GM21619 (cell line): ENCODE measurements at regions not wholly inside any gene's neighbourhood (a gene's known extent, or its start where the extent isn't known, plus 50 kb on each side); places are given as distances from the start of the nearest gene placed in this dataset.

Source experiments
- ATAC-seq: cut with Tn5 transposase; IDR thresholded peaks from one replicate; pipeline ENCODE4 v1.9.1; 2021; ENCODE audit not compliant: unreplicated experiment

DNA sequence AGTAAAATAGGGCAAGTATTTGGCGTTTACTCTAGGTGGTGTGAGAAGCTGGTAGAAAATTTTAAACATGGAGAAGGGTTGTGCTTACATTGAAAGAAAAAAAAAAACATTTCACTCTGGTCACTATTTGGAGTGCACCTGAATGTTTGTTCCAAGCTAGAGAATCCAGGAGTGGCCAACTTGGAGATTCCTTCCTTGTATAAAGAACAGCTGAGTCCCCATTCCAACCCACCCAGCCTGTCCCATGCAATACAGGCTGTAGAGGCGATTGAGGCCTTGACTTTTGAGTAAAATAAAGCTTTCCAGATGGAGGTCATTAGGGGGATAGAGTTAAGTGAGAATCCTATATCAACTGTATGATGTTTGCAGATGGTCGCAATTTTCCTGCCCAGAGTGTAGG lies 203.8 kb upstream of the SYT4 start:
- no peak for ATAC-seq

DNA sequence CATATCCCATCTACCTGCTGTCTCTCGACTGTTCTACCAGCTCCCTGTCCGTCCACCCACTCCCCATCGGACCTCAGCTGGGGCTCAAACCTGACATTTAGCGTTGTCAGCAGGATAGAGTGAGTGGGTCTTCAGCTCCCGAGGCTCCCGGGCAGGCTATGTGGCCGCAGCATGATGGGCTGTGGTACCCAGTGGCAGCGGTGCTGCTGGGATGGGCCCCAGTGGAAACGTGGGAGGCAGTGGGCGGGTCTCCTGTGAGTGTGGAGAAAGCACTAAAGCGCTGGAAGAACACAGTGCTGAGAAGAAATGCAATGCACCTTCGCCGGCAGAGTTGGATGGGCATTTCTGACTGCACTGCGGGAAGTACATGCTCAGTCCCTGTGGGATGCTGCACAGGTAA lies 204.8 kb upstream of the SYT4 start:
- no peak for ATAC-seq

GRCh38 chr18:43482600-43482999 lies 205.3 kb upstream of the SYT4 start:
- no peak for ATAC-seq

GRCh38 chr18:43484710-43485109 lies 207.4 kb upstream of the SYT4 start:
- no peak for ATAC-seq

DNA sequence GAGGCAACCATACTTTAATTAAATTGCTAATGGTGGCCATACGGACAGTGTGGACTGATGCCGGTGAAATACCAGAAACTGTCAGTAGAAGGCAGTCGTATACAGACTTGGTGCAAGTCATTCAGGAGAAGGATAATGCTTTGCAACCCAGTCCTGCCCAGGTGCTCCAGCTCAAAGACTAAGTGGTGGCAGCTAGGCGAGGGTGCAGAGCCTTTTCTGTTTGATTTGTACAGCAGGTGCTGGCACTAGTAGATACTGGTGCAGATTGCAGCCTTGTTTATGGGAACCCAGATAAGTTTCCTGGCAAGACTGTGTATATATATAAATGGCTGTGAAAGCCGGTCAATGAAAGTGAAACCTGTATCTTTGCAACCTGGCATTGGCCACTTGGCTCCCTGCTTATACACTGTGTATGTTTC lies 208.3 kb upstream of the SYT4 start:
- no peak for ATAC-seq

- no peak for ATAC-seq
Observed at GRCh38 chr18:43486462-43486861, 209.2 kb upstream of the SYT4 start.

GRCh38 chr18:43501099-43501498 lies 223.8 kb upstream of the SYT4 start:
- ATAC-seq = no peak

- ATAC-seq = no peak
Observed at GRCh38 chr18:43506935-43507334, 229.6 kb upstream of the SYT4 start.

- no peak for ATAC-seq
Observed at GRCh38 chr18:43507842-43508481, 230.7 kb upstream of the SYT4 start.

GRCh38 chr18:43514747-43515146 lies 237.5 kb upstream of the SYT4 start:
- no peak for ATAC-seq

DNA sequence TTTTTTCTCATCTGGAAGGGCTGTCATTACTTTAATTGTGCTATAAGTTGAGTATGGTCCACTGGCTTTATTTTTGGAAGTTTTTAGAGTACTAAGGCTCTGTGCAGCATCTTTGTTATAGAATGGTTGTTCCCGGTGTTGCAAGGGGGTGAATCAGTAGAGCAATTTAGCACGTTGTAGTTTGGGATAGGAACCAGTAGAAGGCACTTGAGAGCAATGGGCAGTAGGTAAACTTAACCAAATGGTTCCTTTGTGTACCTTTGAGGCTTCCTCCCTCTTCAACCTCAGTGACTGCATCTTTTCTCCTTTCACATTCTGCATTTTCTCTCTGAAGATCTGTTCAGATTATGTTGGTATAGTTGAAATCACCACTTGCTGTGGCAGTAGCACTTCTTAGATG lies 238.2 kb upstream of the SYT4 start:
- no peak for ATAC-seq

GRCh38 chr18:43524260-43524659 lies 247.0 kb upstream of the SYT4 start:
- ATAC-seq = no peak

DNA sequence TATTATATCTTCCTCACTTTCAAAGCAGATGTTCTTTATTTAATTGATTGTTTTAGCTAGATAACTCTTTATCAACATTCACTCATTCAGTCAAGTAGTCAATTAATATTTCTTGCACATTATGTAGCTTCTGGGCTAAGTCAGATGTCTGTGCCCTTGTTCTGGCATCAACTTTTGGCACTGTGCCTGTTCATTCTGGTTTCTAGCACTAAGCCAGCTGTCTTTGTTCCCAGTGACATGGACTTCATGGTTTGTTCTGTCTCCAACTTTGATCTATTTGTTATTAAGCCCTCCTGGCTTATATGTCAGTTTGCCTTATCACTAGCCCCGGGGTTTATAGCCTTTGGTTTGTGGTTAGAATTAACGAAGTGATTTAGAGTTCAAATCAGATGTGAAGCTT lies 247.9 kb upstream of the SYT4 start:
- no peak for ATAC-seq

GRCh38 chr18:43526426-43527145 lies 249.3 kb upstream of the SYT4 start:
- no peak for ATAC-seq

DNA sequence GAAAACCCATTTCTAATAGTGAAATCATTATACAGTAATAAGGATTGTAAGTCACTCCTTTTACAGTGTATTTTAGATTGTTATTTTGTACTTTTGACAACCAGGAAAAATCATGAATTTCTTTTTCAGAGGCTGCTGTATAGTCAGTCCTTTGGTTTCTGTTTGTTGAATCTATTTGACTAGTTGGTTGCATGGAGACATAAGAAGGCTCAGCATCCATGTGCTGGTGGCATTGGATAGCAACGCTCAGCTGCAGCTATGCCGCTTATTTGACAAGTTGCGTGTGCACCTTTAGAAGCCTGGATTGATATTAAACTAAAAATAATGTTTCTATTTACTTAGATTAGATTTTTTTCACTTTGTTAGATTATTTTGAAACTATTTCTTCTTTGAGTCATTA lies 254.1 kb upstream of the SYT4 start:
- ATAC-seq = no peak

DNA sequence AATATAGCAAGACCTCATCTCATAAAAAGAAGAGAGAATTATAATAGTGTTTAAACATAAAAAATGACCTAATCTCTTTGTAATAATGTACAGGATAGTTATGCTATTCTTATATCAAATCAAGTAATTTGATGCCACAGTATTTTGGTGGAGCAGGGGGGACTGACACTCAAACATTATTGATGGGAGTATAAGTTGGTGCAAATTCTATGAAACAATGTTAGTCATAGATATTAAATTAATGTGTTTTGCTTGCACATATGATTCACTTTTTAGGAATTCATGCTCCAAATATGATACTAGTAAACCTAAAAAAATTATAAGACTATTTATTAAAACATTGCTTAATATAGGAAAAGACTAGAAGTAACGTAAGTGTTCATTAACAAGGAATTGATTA lies 256.1 kb upstream of the SYT4 start:
- no peak for ATAC-seq

- ATAC-seq = no peak
Observed at GRCh38 chr18:43534511-43534910, 257.2 kb upstream of the SYT4 start.

DNA sequence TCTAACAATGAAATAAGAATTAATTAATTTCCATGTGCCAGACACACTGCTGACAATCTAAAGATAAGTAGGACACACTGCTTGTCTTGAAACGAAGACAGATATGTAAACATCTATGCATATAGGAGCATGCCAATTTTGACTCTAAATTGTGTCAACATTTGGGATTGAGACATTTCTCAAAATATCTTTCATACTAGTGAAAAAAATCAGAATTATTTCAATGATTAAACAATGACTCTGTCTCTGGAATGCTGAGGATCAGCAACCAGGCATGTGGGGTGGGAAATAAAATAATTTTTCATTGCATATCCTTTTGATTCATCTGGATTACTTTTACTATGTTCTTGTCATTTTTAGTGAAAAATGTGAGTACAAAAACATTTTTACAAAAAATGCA lies 262.6 kb upstream of the SYT4 start:
- ATAC-seq = no peak

- ATAC-seq = no peak
Observed at GRCh38 chr18:43542016-43542415, 264.7 kb upstream of the SYT4 start.

DNA sequence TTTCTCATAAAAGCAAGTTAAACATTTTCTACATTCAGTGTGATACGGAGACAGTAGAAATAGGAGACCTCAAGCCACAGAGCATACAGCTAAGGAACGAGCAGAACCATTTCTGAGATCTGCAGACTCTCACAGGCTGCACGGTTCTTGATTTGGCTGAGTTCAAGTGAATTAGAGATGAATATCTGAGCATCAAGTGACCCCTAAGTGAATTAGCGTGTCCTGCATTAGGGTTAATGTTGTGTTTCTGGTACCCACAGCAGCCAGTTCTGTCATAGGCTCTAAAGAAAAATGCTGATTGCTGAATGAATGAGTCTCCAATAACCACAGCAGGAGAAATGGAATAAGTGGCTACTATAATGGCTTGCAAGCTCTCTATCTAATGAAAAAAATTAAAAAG lies 265.9 kb upstream of the SYT4 start:
- ATAC-seq = no peak

DNA sequence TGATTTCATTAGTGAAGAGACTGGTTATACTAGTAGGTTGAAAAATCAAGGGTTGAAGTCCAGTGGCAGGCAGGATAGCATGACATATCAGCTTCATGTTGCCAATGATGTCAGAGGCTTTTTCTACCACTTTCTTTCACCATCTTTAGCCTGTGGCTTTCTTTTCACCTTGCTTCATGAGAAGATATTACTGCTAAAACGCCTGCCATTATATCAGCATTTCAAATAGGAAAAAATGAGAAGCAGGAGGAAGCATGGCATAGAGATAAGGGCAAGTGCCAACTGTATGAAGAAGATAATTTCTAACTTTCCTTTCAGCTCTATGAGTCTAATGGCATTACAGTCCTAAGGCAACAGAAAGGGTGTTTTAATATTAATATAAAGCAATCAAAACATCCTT lies 270.2 kb upstream of the SYT4 start:
- no peak for ATAC-seq

DNA sequence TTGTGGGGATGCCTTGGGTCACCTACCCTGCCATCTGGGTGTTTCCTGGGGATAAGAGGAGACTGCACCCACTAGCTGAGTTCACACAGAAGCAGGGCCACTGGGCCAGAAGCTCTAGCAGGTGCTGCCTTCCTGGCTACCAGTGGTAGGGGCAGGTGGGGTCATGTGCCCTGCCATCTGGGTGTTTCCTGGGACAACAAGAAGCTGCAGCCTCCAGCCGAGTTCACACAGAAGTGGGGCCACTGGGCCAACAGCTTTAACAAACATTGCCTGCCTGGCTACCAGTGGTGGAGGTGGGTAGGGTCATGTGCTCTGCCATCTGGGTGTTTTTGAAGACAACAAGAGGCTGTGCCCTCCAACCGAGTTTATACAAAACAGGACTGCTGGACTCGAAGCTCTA lies 282.2 kb upstream of the SYT4 start:
- no peak for ATAC-seq

GRCh38 chr18:43563780-43564179 lies 286.5 kb upstream of the SYT4 start:
- no peak for ATAC-seq
